ENCODE measurements at regions not wholly inside any gene's neighbourhood (a gene's known extent, or its start where the extent isn't known, plus 50 kb on each side); places are given as distances from the start of the nearest gene placed in this dataset.

- TF ChIP-seq, protein P1, sequence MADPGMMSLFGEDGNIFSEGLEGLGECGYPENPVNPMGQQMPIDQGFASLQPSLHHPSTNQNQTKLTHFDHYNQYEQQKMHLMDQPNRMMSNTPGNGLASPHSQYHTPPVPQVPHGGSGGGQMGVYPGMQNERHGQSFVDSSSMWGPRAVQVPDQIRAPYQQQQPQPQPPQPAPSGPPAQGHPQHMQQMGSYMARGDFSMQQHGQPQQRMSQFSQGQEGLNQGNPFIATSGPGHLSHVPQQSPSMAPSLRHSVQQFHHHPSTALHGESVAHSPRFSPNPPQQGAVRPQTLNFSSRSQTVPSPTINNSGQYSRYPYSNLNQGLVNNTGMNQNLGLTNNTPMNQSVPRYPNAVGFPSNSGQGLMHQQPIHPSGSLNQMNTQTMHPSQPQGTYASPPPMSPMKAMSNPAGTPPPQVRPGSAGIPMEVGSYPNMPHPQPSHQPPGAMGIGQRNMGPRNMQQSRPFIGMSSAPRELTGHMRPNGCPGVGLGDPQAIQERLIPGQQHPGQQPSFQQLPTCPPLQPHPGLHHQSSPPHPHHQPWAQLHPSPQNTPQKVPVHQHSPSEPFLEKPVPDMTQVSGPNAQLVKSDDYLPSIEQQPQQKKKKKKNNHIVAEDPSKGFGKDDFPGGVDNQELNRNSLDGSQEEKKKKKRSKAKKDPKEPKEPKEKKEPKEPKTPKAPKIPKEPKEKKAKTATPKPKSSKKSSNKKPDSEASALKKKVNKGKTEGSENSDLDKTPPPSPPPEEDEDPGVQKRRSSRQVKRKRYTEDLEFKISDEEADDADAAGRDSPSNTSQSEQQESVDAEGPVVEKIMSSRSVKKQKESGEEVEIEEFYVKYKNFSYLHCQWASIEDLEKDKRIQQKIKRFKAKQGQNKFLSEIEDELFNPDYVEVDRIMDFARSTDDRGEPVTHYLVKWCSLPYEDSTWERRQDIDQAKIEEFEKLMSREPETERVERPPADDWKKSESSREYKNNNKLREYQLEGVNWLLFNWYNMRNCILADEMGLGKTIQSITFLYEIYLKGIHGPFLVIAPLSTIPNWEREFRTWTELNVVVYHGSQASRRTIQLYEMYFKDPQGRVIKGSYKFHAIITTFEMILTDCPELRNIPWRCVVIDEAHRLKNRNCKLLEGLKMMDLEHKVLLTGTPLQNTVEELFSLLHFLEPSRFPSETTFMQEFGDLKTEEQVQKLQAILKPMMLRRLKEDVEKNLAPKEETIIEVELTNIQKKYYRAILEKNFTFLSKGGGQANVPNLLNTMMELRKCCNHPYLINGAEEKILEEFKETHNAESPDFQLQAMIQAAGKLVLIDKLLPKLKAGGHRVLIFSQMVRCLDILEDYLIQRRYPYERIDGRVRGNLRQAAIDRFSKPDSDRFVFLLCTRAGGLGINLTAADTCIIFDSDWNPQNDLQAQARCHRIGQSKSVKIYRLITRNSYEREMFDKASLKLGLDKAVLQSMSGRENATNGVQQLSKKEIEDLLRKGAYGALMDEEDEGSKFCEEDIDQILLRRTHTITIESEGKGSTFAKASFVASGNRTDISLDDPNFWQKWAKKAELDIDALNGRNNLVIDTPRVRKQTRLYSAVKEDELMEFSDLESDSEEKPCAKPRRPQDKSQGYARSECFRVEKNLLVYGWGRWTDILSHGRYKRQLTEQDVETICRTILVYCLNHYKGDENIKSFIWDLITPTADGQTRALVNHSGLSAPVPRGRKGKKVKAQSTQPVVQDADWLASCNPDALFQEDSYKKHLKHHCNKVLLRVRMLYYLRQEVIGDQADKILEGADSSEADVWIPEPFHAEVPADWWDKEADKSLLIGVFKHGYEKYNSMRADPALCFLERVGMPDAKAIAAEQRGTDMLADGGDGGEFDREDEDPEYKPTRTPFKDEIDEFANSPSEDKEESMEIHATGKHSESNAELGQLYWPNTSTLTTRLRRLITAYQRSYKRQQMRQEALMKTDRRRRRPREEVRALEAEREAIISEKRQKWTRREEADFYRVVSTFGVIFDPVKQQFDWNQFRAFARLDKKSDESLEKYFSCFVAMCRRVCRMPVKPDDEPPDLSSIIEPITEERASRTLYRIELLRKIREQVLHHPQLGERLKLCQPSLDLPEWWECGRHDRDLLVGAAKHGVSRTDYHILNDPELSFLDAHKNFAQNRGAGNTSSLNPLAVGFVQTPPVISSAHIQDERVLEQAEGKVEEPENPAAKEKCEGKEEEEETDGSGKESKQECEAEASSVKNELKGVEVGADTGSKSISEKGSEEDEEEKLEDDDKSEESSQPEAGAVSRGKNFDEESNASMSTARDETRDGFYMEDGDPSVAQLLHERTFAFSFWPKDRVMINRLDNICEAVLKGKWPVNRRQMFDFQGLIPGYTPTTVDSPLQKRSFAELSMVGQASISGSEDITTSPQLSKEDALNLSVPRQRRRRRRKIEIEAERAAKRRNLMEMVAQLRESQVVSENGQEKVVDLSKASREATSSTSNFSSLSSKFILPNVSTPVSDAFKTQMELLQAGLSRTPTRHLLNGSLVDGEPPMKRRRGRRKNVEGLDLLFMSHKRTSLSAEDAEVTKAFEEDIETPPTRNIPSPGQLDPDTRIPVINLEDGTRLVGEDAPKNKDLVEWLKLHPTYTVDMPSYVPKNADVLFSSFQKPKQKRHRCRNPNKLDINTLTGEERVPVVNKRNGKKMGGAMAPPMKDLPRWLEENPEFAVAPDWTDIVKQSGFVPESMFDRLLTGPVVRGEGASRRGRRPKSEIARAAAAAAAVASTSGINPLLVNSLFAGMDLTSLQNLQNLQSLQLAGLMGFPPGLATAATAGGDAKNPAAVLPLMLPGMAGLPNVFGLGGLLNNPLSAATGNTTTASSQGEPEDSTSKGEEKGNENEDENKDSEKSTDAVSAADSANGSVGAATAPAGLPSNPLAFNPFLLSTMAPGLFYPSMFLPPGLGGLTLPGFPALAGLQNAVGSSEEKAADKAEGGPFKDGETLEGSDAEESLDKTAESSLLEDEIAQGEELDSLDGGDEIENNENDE (IDR thresholded peaks at IDR 0.05; ENCODE audit: insufficient replicate concordance, low read length) = no peak
Observed at GRCh38 chr10:43706166-43706565, 57.5 kb upstream of the ZNF32 start (continued).

Data from H1 (cell line).